WTC11 (cell line): ENCODE measurements at regions not wholly inside any gene's neighbourhood (a gene's known extent, or its start where the extent isn't known, plus 50 kb on each side); places are given as distances from the start of the nearest gene placed in this dataset.

Experiments
- ATAC-seq: fragments of 200-7000 bp; cut with Tn5 transposase; 2 replicates; pipeline ENCODE4 v1.10.0; 2021; ENCODE audit warnings: mild to moderate bottlenecking, moderate library complexity
- CTCF ChIA-PET: fragments of 300-600 bp; sonication (Branson Sonifier 250); formaldehyde crosslinking; loops from one replicate; lab custom pipeline; 2021; ENCODE audit warnings: antibody characterized with exemption; lab: Charles Lee
- POLR2A ChIA-PET: fragments of 350-600 bp; sonication (Branson Sonifier 250); formaldehyde crosslinking; loops from one replicate; lab custom pipeline; 2021; ENCODE audit warnings: antibody characterized with exemption; lab: Charles Lee
- DNase-seq: peaks from one replicate; pipeline ENCODE4 v3.0.0; 2021; ENCODE audit warnings: low spot score
- H3K27ac Mint-ChIP-seq: 2 replicates; pipeline ENCODE4 v1.8.0; 2021; ENCODE audit warnings: mixed read lengths
- H3K27me3 Mint-ChIP-seq: 2 replicates; pipeline ENCODE4 v1.8.0; 2021; ENCODE audit warnings: low read depth, mild to moderate bottlenecking, moderate library complexity, mixed read lengths
- H3K36me3 Mint-ChIP-seq: 2 replicates; pipeline ENCODE4 v1.8.0; 2021; ENCODE audit warnings: mixed read lengths
- H3K4me1 Mint-ChIP-seq: 2 replicates; pipeline ENCODE4 v1.8.0; 2022; ENCODE audit warnings: mixed read lengths
- H3K4me3 Mint-ChIP-seq: 2 replicates; pipeline ENCODE4 v1.8.0; 2021; ENCODE audit warnings: mild to moderate bottlenecking, moderate library complexity, mixed read lengths
- H3K9me3 Mint-ChIP-seq: 2 replicates; pipeline ENCODE4 v1.8.0; 2021; ENCODE audit warnings: mixed read lengths
- AR ChIP-seq: fragments of 250-450 bp; sonication (Bioruptor Pico); IDR thresholded peaks from 2 replicates; pipeline ENCODE4 v1.9.0; 2021; ENCODE audit warnings: mild to moderate bottlenecking
- ERG ChIP-seq: fragments of 250-450 bp; sonication (Bioruptor Pico); IDR thresholded peaks from 2 replicates; pipeline ENCODE4 v1.8.0; 2021; ENCODE audit warnings: mild to moderate bottlenecking
- FOXJ3 ChIP-seq: sonication (generic); formaldehyde crosslinking; IDR thresholded peaks from 2 replicates; pipeline ENCODE4 v1.9.0; 2021; ENCODE audit warnings: missing genetic modification reagents, mild to moderate bottlenecking, borderline replicate concordance
- FOXK1 ChIP-seq: sonication (generic); formaldehyde crosslinking; IDR thresholded peaks from 2 replicates; pipeline ENCODE4 v1.8.0; 2022; ENCODE audit warnings: mild to moderate bottlenecking, moderate library complexity, missing genetic modification reagents
- GTF2I ChIP-seq: fragments of 250-450 bp; sonication (Bioruptor Pico); conservative IDR thresholded peaks from 2 replicates; pipeline ENCODE4 v1.4.0; 2021; ENCODE audit warnings: mild to moderate bottlenecking
- HMGXB4 ChIP-seq: sonication (generic); formaldehyde crosslinking; IDR thresholded peaks from 2 replicates; pipeline ENCODE4 v1.8.1; 2023; ENCODE audit warnings: mild to moderate bottlenecking, moderate library complexity, missing genetic modification reagents
- NFYB ChIP-seq: sonication (generic); formaldehyde crosslinking; conservative IDR thresholded peaks from 2 replicates; pipeline ENCODE4 v1.8.0; 2022; ENCODE audit warnings: low read depth, missing genetic modification reagents
- NR3C1 ChIP-seq: sonication (generic); formaldehyde crosslinking; conservative IDR thresholded peaks from 2 replicates; pipeline ENCODE4 v1.8.1; 2023; ENCODE audit warnings: low read depth, mild to moderate bottlenecking, missing genetic modification reagents
- RORB ChIP-seq: fragments of 250-450 bp; sonication (Bioruptor Pico); IDR thresholded peaks from 2 replicates; pipeline ENCODE4 v1.9.0; 2021; ENCODE audit warnings: mild to moderate bottlenecking
- ZMAT4 ChIP-seq: fragments of 250-450 bp; sonication (Bioruptor Pico); IDR thresholded peaks from 2 replicates; pipeline ENCODE4 v1.9.0; 2021; ENCODE audit warnings: mild to moderate bottlenecking
- ZNF121 ChIP-seq: sonication (generic); formaldehyde crosslinking; IDR thresholded peaks from 2 replicates; pipeline ENCODE4 v1.8.0; 2023; ENCODE audit warnings: missing genetic modification reagents
- ZNF423 ChIP-seq: fragments of 250-450 bp; sonication (Bioruptor Pico); IDR thresholded peaks from 2 replicates; pipeline ENCODE4 v2.1.2; 2022; ENCODE audit warnings: mild to moderate bottlenecking, moderate library complexity
- ZNF671 ChIP-seq: fragments of 250-450 bp; sonication (Bioruptor Pico); IDR thresholded peaks from 2 replicates; pipeline ENCODE4 v1.8.0; 2021; ENCODE audit warnings: mild to moderate bottlenecking
- TF ChIP-seq, protein P1 (sequence below): sonication (generic); formaldehyde crosslinking; IDR thresholded peaks from 2 replicates; pipeline ENCODE4 v1.8.0; 2022; ENCODE audit warnings: mild to moderate bottlenecking, missing genetic modification reagents

GRCh38 chr2:139353874-139354273 lies 573.7 kb upstream of the NXPH2 start:
- TF ChIP-seq ZNF423 (CRISPR knock-in tag) (no peak), ZNF121 (CRISPR knock-in tag) (no peak)
- Mint-ChIP-seq H3K4me3 (no peak overlapping the region), H3K36me3 (peaks cover 16% of the 10 kb centered on the region), H3K27me3 (peaks cover 7% of the 10 kb centered on the region; the same call in 1 of the 2 replicates), H3K9me3 (peaks cover 45% of the 10 kb centered on the region), H3K27ac (no peak overlapping the region), H3K4me1 (no peaks in the 10 kb centered on the region)
- ChIA-PET CTCF (no interaction called here), POLR2A (no interaction called here)
- DNase-seq (no peak), ATAC-seq (peak; percentile 28; the same call in 1 of the 2 replicates)

- no peak overlapping the region for H3K27ac Mint-ChIP-seq
- no peaks in the 10 kb centered on the region for H3K9me3 Mint-ChIP-seq
- H3K27me3 Mint-ChIP-seq: no peaks in the 10 kb centered on the region
- peaks cover 15% of the 10 kb centered on the region for H3K4me1 Mint-ChIP-seq
- DNase-seq (no peak), ATAC-seq (peak; percentile 47; the same call in 1 of the 2 replicates)
- ChIA-PET POLR2A (no interaction called here), CTCF (interaction anchor here (0.6 kb wide), 1 partner anchor 123 kb away, joined by 3 read pairs; no protein-coding TSS in a partner anchor)
- no peaks in the 10 kb centered on the region for H3K36me3 Mint-ChIP-seq
- no peak overlapping the region for H3K4me3 Mint-ChIP-seq
- TF ChIP-seq AR (CRISPR knock-in tag) (no peak), FOXJ3 (CRISPR knock-in tag) (no peak), FOXK1 (CRISPR knock-in tag) (no peak)
These were observed 537.1 kb upstream of the NXPH2 start for GRCh38 chr2:139317259-139317658.

- ChIA-PET POLR2A (no interaction called here), CTCF (no interaction called here)
- TF ChIP-seq ZNF671 (CRISPR knock-in tag) (no peak), RORB (CRISPR knock-in tag) (no peak), ZMAT4 (CRISPR knock-in tag) (no peak), HMGXB4 (CRISPR knock-in tag) (no peak), NR3C1 (CRISPR knock-in tag) (no peak), FOXK1 (CRISPR knock-in tag) (no peak), ZNF121 (CRISPR knock-in tag) (no peak), NFYB (CRISPR knock-in tag) (no peak), ERG (no peak), GTF2I (CRISPR knock-in tag) (no peak), ZNF423 (CRISPR knock-in tag) (no peak)
- TF ChIP-seq, protein P1, sequence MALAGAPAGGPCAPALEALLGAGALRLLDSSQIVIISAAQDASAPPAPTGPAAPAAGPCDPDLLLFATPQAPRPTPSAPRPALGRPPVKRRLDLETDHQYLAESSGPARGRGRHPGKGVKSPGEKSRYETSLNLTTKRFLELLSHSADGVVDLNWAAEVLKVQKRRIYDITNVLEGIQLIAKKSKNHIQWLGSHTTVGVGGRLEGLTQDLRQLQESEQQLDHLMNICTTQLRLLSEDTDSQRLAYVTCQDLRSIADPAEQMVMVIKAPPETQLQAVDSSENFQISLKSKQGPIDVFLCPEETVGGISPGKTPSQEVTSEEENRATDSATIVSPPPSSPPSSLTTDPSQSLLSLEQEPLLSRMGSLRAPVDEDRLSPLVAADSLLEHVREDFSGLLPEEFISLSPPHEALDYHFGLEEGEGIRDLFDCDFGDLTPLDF: no peak
- Mint-ChIP-seq H3K36me3 (no peaks in the 10 kb centered on the region), H3K4me1 (peaks cover 15% of the 10 kb centered on the region), H3K9me3 (no peaks in the 10 kb centered on the region), H3K27ac (no peak overlapping the region), H3K27me3 (no peaks in the 10 kb centered on the region), H3K4me3 (no peak overlapping the region)
- no peak for DNase-seq
- ATAC-seq: no peak
These were observed 533.9 kb upstream of the NXPH2 start for GRCh38 chr2:139314059-139314458.
